B cell (primary cell): ENCODE measurements at regions not wholly inside any gene's neighbourhood (a gene's known extent, or its start where the extent isn't known, plus 50 kb on each side); places are given as distances from the start of the nearest gene placed in this dataset.

Source experiments
- ATAC-seq: fragments of 200-7000 bp; cut with Tn5 transposase; one replicate; pipeline ENCODE4 v1.10.0; 2021; ENCODE audit warnings: low read depth, mild to moderate bottlenecking, moderate number of reproducible peaks, moderate library complexity
- CTCF ChIA-PET: fragments of 350-600 bp; sonication (Branson Sonifier 250); formaldehyde crosslinking; loops from one replicate; lab custom pipeline; 2021; ENCODE audit warnings: antibody characterized with exemption, inconsistent platforms; lab: Charles Lee
- POLR2A ChIA-PET: fragments of 350-600 bp; sonication (Branson Sonifier 250); formaldehyde crosslinking; loops from one replicate; lab custom pipeline; 2021; ENCODE audit warnings: antibody characterized with exemption; lab: Charles Lee
- DNase-seq: peaks from one replicate; pipeline ENCODE4 v3.0.0; 2013
- H2AFZ ChIP-seq: 2 replicates; pipeline ENCODE4 v1.6.1; 2012; ENCODE audit warnings: mild to moderate bottlenecking, low read depth, low read length; ENCODE audit not compliant: insufficient read depth, poor library complexity, severe bottlenecking
- H3K27ac ChIP-seq, 2 donors: 1 replicate in 1 of 2; 2 replicates in 1 of 2; pipeline ENCODE4 v1.5.1; 2012 to 2013; ENCODE audit warnings: low read length in 2 of 2, mild to moderate bottlenecking in 2 of 2, moderate library complexity in 1 of 2
- H3K27me3 ChIP-seq, 4 experiments: fragments of 200-600 bp in 1 of 4; sonication (generic) in 1 of 4; replicated peaks in 1 of 4; 1 replicate in 2 of 4; 2 replicates in 2 of 4; pipeline versions ENCODE4 v1.6.1 to v1.7.0; 2013 to 2016; ENCODE audit warnings: low read length in 3 of 4, mild to moderate bottlenecking in 2 of 4, mixed read lengths in 1 of 4, moderate library complexity in 1 of 4; ENCODE audit not compliant: insufficient read depth in 4 of 4, control insufficient read depth in 3 of 4; ENCODE audit errors: control extremely low read depth in 1 of 4
- H3K36me3 ChIP-seq, 2 experiments: replicated peaks in 1 of 2; 1 replicate in 1 of 2; 2 replicates in 1 of 2; pipeline versions ENCODE4 v1.6.1 to v1.7.1; 2013; ENCODE audit warnings: low read length in 1 of 2; ENCODE audit not compliant: insufficient read depth in 2 of 2, control insufficient read depth in 1 of 2; ENCODE audit errors: control extremely low read depth in 1 of 2, extremely low read depth in 1 of 2
- H3K4me1 ChIP-seq, 2 donors: fragments of 200-600 bp in 1 of 2; sonication (generic) in 1 of 2; 1 replicate in 1 of 2; 2 replicates in 1 of 2; pipeline versions ENCODE4 v1.5.1 to v1.6.1; 2013 to 2017; ENCODE audit warnings: low read length in 2 of 2; ENCODE audit not compliant: control insufficient read depth in 2 of 2, insufficient read depth in 2 of 2
- H3K4me2 ChIP-seq: replicated peaks from 2 replicates; pipeline ENCODE3; 2012; ENCODE audit warnings: mild to moderate bottlenecking, low read depth, low read length; ENCODE audit not compliant: poor library complexity, severe bottlenecking
- H3K4me3 ChIP-seq, 5 experiments: fragments of 200-600 bp in 1 of 5; sonication (generic) in 1 of 5; 1 replicate in 3 of 5; 2 replicates in 2 of 5; pipeline versions ENCODE4 v1.5.1 to v1.7.0; 2011 to 2016; ENCODE audit warnings: low read length in 4 of 5, mild to moderate bottlenecking in 4 of 5, low read depth in 2 of 5, control low read depth in 1 of 5, moderate library complexity in 1 of 5; ENCODE audit not compliant: insufficient read depth in 1 of 5; ENCODE audit errors: control extremely low read depth in 1 of 5, extremely low read depth in 1 of 5
- H3K79me2 ChIP-seq: fragments of 200-600 bp; sonication (generic); one replicate; pipeline ENCODE4 v1.6.0; 2016; ENCODE audit warnings: low read length; ENCODE audit not compliant: control insufficient read depth, insufficient read depth
- H3K9ac ChIP-seq: fragments of 200-600 bp; sonication (generic); 2 replicates; pipeline ENCODE4 v1.6.1; 2017; ENCODE audit warnings: mild to moderate bottlenecking, low read length, moderate library complexity
- H3K9me3 ChIP-seq, 3 donors: one replicate each; pipeline versions ENCODE4 v1.6.1 to v1.7.1; 2013; ENCODE audit warnings: low read length in 2 of 3; ENCODE audit not compliant: control insufficient read depth in 2 of 3, insufficient read depth in 1 of 3; ENCODE audit errors: control extremely low read depth in 1 of 3
- H4K20me1 ChIP-seq: 2 replicates; pipeline ENCODE4 v1.6.0; 2012; ENCODE audit warnings: mild to moderate bottlenecking, low read length; ENCODE audit not compliant: insufficient read depth, control insufficient read depth, poor library complexity, severe bottlenecking
- H3K27ac Mint-ChIP-seq: one replicate; pipeline ENCODE4 v1.8.0; 2021; ENCODE audit warnings: mixed read lengths
- H3K27me3 Mint-ChIP-seq: one replicate; pipeline ENCODE4 v1.8.0; 2021; ENCODE audit warnings: mixed read lengths
- H3K4me1 Mint-ChIP-seq: one replicate; pipeline ENCODE4 v1.8.0; 2021; ENCODE audit warnings: mixed read lengths
- H3K4me3 Mint-ChIP-seq: one replicate; pipeline ENCODE4 v1.8.0; 2021; ENCODE audit warnings: mixed read lengths
- H3K9me3 Mint-ChIP-seq: one replicate; pipeline ENCODE4 v1.8.0; 2022; ENCODE audit warnings: mixed read lengths; ENCODE audit not compliant: insufficient read depth
- CTCF ChIP-seq: fragments of 200-600 bp; IDR thresholded peaks from one replicate; pipeline ENCODE4 v1.8.0; 2022; ENCODE audit warnings: antibody characterized with exemption, mild to moderate bottlenecking
- EZH2 ChIP-seq: IDR thresholded peaks from 2 replicates; pipeline ENCODE4 v1.6.1; 2012; ENCODE audit warnings: borderline replicate concordance, low read depth, mild to moderate bottlenecking, moderate library complexity, low read length; ENCODE audit not compliant: insufficient read depth, poor library complexity, severe bottlenecking
- WGBS: methylation state at CpG from one replicate; pipeline ENCODE4 v1.1.5; 2013; ENCODE audit warnings: missing lambda C conversion rate; ENCODE audit not compliant: insufficient coverage; 5-methylcytosine and 5-hydroxymethylcytosine counted together
- intact Hi-C: fragments of 100-400 bp; cut with micrococcal nuclease; formaldehyde crosslinking; loops from one replicate; pipeline ENCODE4 v1.10.0; 2022

GRCh38 chr14:84485036-84485435 is 1044.9 kb upstream of the FLRT2 start:
- Mint-ChIP-seq H3K9me3 (peaks cover 3% of the 10 kb centered on the region), H3K27ac (no peak overlapping the region), H3K27me3 (no peaks in the 10 kb centered on the region), H3K4me3 (no peak overlapping the region), H3K4me1 (no peaks in the 10 kb centered on the region)
- H3K27me3 ChIP-seq, result no peaks in the 10 kb centered on the region
- no peak overlapping the region for H3K4me2 ChIP-seq
- H3K79me2 ChIP-seq, result no peaks in the 10 kb centered on the region
- CTCF ChIA-PET, result no interaction called here
- H3K4me3 ChIP-seq, result no peak overlapping the region
- no peak for ATAC-seq
- no peak for TF ChIP-seq EZH2
- no peak for TF ChIP-seq CTCF
- no peak overlapping the region for H3K27ac ChIP-seq
- POLR2A ChIA-PET, result no interaction called here
- H3K4me1 ChIP-seq, result no peaks in the 10 kb centered on the region
- H4K20me1 ChIP-seq, result no peaks in the 10 kb centered on the region
- H2AFZ ChIP-seq, result no peak overlapping the region
- H3K36me3 ChIP-seq, result no peaks in the 10 kb centered on the region
- H3K9ac ChIP-seq, result no peak overlapping the region
- peaks cover 0 to 4% (median 0%) of the 10 kb centered on the region in 3 donors for H3K9me3 ChIP-seq
- DNase-seq, result no peak
- intact Hi-C loops, result no loop called here

- intact Hi-C loops, result no loop called here
- H3K27me3 ChIP-seq, result no peaks in the 10 kb centered on the region
- H3K4me2 ChIP-seq, result no peak overlapping the region
- H2AFZ ChIP-seq, result no peak overlapping the region
- no peak overlapping the region for H3K27ac ChIP-seq
- no peak for ATAC-seq
- H3K4me1 ChIP-seq, result no peaks in the 10 kb centered on the region
- no peak overlapping the region for H3K4me3 ChIP-seq
- DNase-seq, result no peak
- no peaks in the 10 kb centered on the region for H3K36me3 ChIP-seq
- no CpG with 5 or more reads among the region's 2 CpGs for WGBS
- TF ChIP-seq CTCF, result no peak
- TF ChIP-seq EZH2, result no peak
- CTCF ChIA-PET, result no interaction called here
- H4K20me1 ChIP-seq, result no peaks in the 10 kb centered on the region
- peaks cover 0 to 9% (median 0%) of the 10 kb centered on the region in 3 donors for H3K9me3 ChIP-seq
- H3K4me1 Mint-ChIP-seq, result no peaks in the 10 kb centered on the region
- H3K79me2 ChIP-seq, result no peaks in the 10 kb centered on the region
- H3K4me3 Mint-ChIP-seq, result no peak overlapping the region
- H3K9me3 Mint-ChIP-seq, result peaks cover 5% of the 10 kb centered on the region
- H3K27ac Mint-ChIP-seq, result no peak overlapping the region
- no peaks in the 10 kb centered on the region for H3K27me3 Mint-ChIP-seq
- no peak overlapping the region for H3K9ac ChIP-seq
- POLR2A ChIA-PET, result no interaction called here
Observed at GRCh38 chr14:84490081-84490480, 1039.9 kb upstream of the FLRT2 start.
